Heart left ventricle (tissue), 13 donors: ENCODE measurements at regions not wholly inside any gene's neighbourhood (a gene's known extent, or its start where the extent isn't known, plus 50 kb on each side); places are given as distances from the start of the nearest gene placed in this dataset.

Experiments used
- CTCF ChIP-seq, 12 donors: fragments of 200-600 bp; sonication (generic) in 4 of 12; IDR thresholded peaks; one replicate each; pipeline versions ENCODE4 v1.5.0 to v1.8.0; 2018 to 2022; ENCODE audit warnings: antibody characterized with exemption in 12 of 12, mild to moderate bottlenecking in 5 of 12
- POLR2A ChIP-seq, 2 donors: fragments of 450-650 bp; IDR thresholded peaks; one replicate each; pipeline ENCODE4 v1.6.1; 2017; ENCODE audit warnings: antibody characterized with exemption in 2 of 2, mild to moderate bottlenecking in 2 of 2, moderate library complexity in 2 of 2
- donor health status: ischemic (EF 13 %, LVEDD 7.1; RV severe dilation, severe dysfunction).
- donor health status: DM: no; HTN: yes; CAD: no.
- donor health status: DM: no; HTN: no; CAD: no.
- donor health status: ischemic (EF 25% LVEDD 6.9; RV normal size, moderate dysfunction).
- donor health status: ischemic (EF 25% LVEDD 5.7; RV mildly dilated, moderate dysfunction).
- donor health status: ischemic (EF 35%, LVEDD 5.7; RV mildly dilated, moderate dysfunction).
- donor health status: nonischemic (EF 11% LVEDD 7.7; RV severe dilation, severe dysfunction).
- donor health status: DM: yes; HTN: yes; CAD: no.
- donor health status: PGD.
- donor health status: ischemic (EF 29% LVEDD 5.4; RV normal size, mild dysfunction).
- donor health status: nonischemic (EF 23%, LVEDD 6.1; RV moderate dilation, normal function).

DNA sequence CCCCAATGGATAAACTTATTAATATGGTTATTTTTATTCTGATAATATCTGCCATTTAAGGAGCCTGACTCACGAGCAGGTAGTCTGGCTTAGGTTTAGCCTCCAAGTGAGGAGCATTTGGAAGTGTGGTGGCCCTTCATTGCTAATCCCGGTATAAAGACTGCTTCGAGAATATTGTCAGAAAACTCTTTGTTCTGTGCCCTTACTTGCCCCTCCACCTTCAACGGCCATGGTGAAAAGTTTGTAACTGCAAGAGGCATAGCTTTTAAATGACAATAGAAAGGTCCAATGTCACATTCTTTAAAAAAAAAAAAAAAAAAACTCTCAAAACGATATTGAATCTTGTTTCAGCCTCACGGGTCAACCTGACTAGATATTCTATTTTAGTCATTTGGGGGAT is 157.4 kb upstream of the PROX1 start:
- TF ChIP-seq CTCF (IDR thresholded peaks at IDR 0.05), result no peak
- TF ChIP-seq POLR2A (IDR thresholded peaks at IDR 0.05), result no peak
